NB4 (cell line): ENCODE measurements at regions not wholly inside any gene's neighbourhood (a gene's known extent, or its start where the extent isn't known, plus 50 kb on each side); places are given as distances from the start of the nearest gene placed in this dataset.
"Not testable (repeated sequence)": the region's sequence is repeated elsewhere in the genome, so short reads cannot be mapped to it uniquely, and the experiment has no call there.

Source experiments
- POLR2A ChIP-seq: IDR thresholded peaks from 2 replicates; pipeline ENCODE4 v1.6.1; 2011; ENCODE audit warnings: mild to moderate bottlenecking; ENCODE audit not compliant: insufficient read length; ENCODE audit errors: extremely low read depth
- TF ChIP-seq, protein P1 (sequence below): IDR thresholded peaks from one replicate; pipeline ENCODE4 v1.5.1; 2012; ENCODE audit warnings: low read depth, low read length

DNA sequence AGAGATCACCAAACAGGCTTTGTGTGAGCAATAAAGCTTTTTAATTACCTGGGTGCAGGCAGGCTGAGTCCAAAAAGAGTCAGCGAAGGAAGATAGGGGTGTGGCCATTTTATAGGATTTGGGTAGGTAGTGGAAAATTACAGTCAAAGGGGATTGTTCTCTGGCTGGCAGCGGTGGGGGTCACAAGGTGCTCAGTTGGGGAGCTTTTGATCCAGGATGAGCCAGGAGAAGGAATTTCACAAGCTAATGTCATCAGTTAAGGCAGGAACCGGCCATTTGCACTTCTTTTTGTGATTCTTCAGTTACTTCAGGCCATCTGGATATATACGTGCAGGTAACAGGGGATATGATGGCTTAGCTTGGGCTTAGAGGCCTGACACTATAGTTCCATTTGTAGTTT is 177.5 kb upstream of the KCNJ3 start:
- TF ChIP-seq, protein P1, sequence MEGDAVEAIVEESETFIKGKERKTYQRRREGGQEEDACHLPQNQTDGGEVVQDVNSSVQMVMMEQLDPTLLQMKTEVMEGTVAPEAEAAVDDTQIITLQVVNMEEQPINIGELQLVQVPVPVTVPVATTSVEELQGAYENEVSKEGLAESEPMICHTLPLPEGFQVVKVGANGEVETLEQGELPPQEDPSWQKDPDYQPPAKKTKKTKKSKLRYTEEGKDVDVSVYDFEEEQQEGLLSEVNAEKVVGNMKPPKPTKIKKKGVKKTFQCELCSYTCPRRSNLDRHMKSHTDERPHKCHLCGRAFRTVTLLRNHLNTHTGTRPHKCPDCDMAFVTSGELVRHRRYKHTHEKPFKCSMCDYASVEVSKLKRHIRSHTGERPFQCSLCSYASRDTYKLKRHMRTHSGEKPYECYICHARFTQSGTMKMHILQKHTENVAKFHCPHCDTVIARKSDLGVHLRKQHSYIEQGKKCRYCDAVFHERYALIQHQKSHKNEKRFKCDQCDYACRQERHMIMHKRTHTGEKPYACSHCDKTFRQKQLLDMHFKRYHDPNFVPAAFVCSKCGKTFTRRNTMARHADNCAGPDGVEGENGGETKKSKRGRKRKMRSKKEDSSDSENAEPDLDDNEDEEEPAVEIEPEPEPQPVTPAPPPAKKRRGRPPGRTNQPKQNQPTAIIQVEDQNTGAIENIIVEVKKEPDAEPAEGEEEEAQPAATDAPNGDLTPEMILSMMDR: not testable (repeated sequence)
- TF ChIP-seq POLR2A: not testable (repeated sequence)
